WTC11 (cell line): ENCODE measurements at regions not wholly inside any gene's neighbourhood (a gene's known extent, or its start where the extent isn't known, plus 50 kb on each side); places are given as distances from the start of the nearest gene placed in this dataset.

Experiments
- CREB1 ChIP-seq: sonication (generic); formaldehyde crosslinking; IDR thresholded peaks from 2 replicates; pipeline ENCODE4 v1.8.0; 2023; ENCODE audit warnings: mild to moderate bottlenecking, missing genetic modification reagents
- FOXJ3 ChIP-seq: sonication (generic); formaldehyde crosslinking; IDR thresholded peaks from 2 replicates; pipeline ENCODE4 v1.9.0; 2021; ENCODE audit warnings: missing genetic modification reagents, mild to moderate bottlenecking, borderline replicate concordance
- FOXP1 ChIP-seq: sonication (generic); formaldehyde crosslinking; IDR thresholded peaks from 2 replicates; pipeline ENCODE4 v1.8.0; 2022; ENCODE audit warnings: missing genetic modification reagents, mild to moderate bottlenecking, moderate library complexity, borderline replicate concordance
- JUN ChIP-seq: sonication (generic); formaldehyde crosslinking; IDR thresholded peaks from 2 replicates; pipeline ENCODE4 v1.8.0; 2023; ENCODE audit warnings: mild to moderate bottlenecking, missing genetic modification reagents
- NR2C2 ChIP-seq: sonication (generic); formaldehyde crosslinking; IDR thresholded peaks from 2 replicates; pipeline ENCODE4 v1.8.0; 2022; ENCODE audit warnings: mild to moderate bottlenecking, missing genetic modification reagents
- SP1 ChIP-seq: sonication (generic); formaldehyde crosslinking; conservative IDR thresholded peaks from 2 replicates; pipeline ENCODE4 v1.8.1; 2022; ENCODE audit warnings: missing genetic modification reagents
- TCF7 ChIP-seq: sonication (generic); formaldehyde crosslinking; IDR thresholded peaks from 2 replicates; pipeline ENCODE4 v1.8.0; 2022; ENCODE audit warnings: mild to moderate bottlenecking, low read depth, missing genetic modification reagents, moderate library complexity
- ZBTB21 ChIP-seq: sonication (generic); formaldehyde crosslinking; IDR thresholded peaks from 2 replicates; pipeline ENCODE4 v1.8.1; 2023; ENCODE audit warnings: mild to moderate bottlenecking, missing genetic modification reagents, borderline replicate concordance
- ZNF263 ChIP-seq: sonication (generic); formaldehyde crosslinking; IDR thresholded peaks from 2 replicates; pipeline ENCODE4 v1.8.1; 2022; ENCODE audit warnings: low read depth, mild to moderate bottlenecking, moderate library complexity, missing genetic modification reagents
- TF ChIP-seq, protein P1 (sequence below): fragments of 200-600 bp; IDR thresholded peaks from 2 replicates; pipeline ENCODE4 v1.8.0; 2022; ENCODE audit warnings: antibody characterized with exemption
- TF ChIP-seq, protein P2 (sequence below): sonication (generic); formaldehyde crosslinking; IDR thresholded peaks from 2 replicates; pipeline ENCODE4 v1.8.1; 2023; ENCODE audit warnings: mild to moderate bottlenecking, missing genetic modification reagents, moderate library complexity
- TF ChIP-seq, protein P3 (sequence below): sonication (generic); formaldehyde crosslinking; IDR thresholded peaks from 2 replicates; pipeline ENCODE4 v1.8.1; 2022; ENCODE audit warnings: mild to moderate bottlenecking, missing genetic modification reagents, moderate library complexity, borderline replicate concordance
- TF ChIP-seq, protein P4 (sequence below): sonication (generic); formaldehyde crosslinking; IDR thresholded peaks from 2 replicates; pipeline ENCODE4 v1.8.0; 2022; ENCODE audit warnings: mild to moderate bottlenecking, missing genetic modification reagents

DNA sequence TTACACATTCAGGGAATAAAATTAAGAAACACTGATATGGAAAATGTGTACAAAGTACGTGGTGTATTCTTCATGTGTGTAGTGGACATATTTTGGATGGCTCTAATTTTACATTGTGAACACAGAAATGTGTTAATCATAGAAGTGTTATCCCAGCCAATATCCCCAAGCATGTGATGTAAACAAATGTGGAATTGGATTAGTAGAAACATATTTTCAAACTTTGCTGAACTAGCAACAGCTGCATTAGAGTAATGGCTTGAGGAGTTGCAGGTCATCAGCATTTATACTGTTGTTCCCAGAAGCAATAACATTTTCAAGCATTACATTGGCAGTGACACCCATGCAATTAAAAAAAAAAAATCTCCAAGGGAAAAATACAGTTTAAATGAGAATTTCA is 600.6 kb downstream of the SLITRK1 start:
- TF ChIP-seq, protein P1, sequence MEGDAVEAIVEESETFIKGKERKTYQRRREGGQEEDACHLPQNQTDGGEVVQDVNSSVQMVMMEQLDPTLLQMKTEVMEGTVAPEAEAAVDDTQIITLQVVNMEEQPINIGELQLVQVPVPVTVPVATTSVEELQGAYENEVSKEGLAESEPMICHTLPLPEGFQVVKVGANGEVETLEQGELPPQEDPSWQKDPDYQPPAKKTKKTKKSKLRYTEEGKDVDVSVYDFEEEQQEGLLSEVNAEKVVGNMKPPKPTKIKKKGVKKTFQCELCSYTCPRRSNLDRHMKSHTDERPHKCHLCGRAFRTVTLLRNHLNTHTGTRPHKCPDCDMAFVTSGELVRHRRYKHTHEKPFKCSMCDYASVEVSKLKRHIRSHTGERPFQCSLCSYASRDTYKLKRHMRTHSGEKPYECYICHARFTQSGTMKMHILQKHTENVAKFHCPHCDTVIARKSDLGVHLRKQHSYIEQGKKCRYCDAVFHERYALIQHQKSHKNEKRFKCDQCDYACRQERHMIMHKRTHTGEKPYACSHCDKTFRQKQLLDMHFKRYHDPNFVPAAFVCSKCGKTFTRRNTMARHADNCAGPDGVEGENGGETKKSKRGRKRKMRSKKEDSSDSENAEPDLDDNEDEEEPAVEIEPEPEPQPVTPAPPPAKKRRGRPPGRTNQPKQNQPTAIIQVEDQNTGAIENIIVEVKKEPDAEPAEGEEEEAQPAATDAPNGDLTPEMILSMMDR, result no peak
- no peak for TF ChIP-seq NR2C2 (CRISPR knock-in tag)
- no peak for TF ChIP-seq JUN
- TF ChIP-seq FOXP1 (CRISPR knock-in tag), result no peak
- TF ChIP-seq, protein P2, sequence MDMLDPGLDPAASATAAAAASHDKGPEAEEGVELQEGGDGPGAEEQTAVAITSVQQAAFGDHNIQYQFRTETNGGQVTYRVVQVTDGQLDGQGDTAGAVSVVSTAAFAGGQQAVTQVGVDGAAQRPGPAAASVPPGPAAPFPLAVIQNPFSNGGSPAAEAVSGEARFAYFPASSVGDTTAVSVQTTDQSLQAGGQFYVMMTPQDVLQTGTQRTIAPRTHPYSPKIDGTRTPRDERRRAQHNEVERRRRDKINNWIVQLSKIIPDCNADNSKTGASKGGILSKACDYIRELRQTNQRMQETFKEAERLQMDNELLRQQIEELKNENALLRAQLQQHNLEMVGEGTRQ (CRISPR knock-in tag), result no peak
- TF ChIP-seq, protein P3, sequence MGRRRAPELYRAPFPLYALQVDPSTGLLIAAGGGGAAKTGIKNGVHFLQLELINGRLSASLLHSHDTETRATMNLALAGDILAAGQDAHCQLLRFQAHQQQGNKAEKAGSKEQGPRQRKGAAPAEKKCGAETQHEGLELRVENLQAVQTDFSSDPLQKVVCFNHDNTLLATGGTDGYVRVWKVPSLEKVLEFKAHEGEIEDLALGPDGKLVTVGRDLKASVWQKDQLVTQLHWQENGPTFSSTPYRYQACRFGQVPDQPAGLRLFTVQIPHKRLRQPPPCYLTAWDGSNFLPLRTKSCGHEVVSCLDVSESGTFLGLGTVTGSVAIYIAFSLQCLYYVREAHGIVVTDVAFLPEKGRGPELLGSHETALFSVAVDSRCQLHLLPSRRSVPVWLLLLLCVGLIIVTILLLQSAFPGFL, result no peak
- TF ChIP-seq FOXJ3 (CRISPR knock-in tag), result no peak
- TF ChIP-seq, protein P4, sequence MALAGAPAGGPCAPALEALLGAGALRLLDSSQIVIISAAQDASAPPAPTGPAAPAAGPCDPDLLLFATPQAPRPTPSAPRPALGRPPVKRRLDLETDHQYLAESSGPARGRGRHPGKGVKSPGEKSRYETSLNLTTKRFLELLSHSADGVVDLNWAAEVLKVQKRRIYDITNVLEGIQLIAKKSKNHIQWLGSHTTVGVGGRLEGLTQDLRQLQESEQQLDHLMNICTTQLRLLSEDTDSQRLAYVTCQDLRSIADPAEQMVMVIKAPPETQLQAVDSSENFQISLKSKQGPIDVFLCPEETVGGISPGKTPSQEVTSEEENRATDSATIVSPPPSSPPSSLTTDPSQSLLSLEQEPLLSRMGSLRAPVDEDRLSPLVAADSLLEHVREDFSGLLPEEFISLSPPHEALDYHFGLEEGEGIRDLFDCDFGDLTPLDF (CRISPR knock-in tag), result no peak
- TF ChIP-seq TCF7, result no peak
- TF ChIP-seq SP1, result no peak
- TF ChIP-seq CREB1 (CRISPR knock-in tag), result no peak
- TF ChIP-seq ZNF263 (CRISPR knock-in tag), result no peak
- no peak for TF ChIP-seq ZBTB21 (CRISPR knock-in tag)
